NK-92 treated with Interleukin-12 subunit alpha and Interleukin-12 subunit beta, amount 100 ng/mL, for 24 hours (cell line): ENCODE measurements at regions not wholly inside any gene's neighbourhood (a gene's known extent, or its start where the extent isn't known, plus 50 kb on each side); places are given as distances from the start of the nearest gene placed in this dataset.

Source experiments
- DNase-seq: peaks from one replicate; lab custom pipeline; 2025; lab: John Stamatoyannopoulos, UW

DNA sequence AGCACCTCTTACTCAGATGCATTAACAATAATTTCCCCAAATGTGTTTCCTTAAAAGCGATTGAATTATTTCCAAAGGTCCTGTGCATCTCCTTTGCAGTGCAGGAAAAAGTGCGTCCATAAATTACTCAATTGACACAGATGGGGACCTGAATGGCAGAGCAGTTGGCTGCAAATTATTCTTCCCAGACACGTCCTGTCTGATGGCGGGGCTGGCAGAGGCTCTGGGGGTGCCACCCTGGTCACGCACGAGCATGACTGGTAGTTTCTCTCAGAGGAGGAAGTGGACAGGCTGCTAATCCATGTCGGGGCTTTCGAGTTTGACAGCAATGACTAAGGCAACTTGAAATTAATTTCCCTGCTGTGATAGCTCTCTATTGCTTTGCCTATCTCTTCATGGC lies 264.8 kb upstream of the BRINP1 start:
- no peak for DNase-seq

DNA sequence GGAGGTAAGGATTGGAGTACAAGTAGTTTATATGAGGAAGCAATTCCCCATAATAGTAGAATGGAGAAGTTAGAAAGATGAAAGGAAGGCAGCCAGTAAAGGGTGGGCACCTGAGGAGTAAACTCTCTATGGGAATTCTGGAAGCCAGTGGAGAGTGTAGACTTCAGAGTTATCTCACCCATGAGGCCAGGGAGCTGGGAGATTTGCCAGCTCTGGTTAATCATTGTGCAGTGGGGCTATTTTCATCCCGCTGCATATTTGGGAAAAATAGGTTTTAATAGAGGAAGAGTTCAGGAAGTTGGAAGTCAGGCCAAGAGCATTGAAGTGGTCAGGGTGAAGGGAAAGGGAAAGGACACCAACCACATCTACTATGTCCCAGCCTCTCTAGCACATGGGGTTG lies 242.3 kb upstream of the BRINP1 start:
- DNase-seq = no peak

DNA sequence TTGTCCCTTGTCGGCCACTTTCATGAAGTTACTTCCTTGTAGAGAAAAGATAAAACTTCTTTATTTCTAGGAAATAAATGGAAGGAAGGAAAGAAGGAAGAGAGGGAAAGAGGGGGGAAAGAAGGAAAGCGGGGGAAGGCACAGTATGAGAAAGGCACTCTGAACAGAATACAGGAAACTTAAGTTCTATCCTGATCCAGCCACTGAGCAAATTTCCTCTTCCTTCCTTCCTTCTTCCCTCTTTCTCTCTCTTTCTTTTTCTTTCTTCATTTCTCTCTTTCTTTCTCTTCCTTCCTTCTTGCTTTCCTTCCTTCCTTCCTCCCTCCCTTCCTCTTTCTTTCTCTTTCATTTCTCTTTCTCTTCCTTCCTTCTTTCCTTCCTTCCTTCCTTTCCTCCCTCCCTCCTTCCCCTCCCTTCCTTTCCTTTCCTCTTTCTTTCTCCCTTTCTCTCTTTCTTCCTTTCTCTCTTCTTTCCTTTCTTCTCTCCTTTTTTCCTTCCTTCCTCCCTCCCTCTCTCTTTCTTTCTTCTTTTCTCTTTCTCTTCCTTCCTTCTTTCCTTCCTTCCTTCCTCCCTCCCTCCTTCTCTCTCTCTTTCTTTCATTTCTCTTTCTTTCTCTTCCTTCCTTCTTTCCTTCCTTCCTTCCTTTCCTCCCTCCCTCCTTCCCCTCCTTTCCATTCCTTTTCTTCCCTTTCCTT lies 240.2 kb upstream of the BRINP1 start:
- DNase-seq = no peak

DNA sequence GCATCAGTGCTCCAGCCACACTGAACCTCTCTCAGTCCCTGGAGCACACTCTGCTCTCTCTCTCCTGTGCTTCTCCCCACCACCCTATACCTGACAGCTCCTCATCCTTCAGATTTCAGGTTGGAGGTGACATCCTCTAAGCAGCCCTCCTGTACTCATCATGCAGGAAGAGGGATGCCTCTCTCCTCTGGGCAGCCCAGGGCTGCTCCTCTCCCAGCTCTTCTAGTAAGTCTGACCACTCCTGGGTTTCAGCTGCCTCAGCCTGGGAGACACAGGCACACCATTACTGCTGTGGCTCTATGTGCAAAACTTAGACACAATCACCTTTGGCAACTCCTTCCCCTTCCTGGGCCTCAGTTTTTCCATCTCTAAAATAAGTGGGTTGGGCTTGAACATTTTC lies 232.4 kb upstream of the BRINP1 start:
- DNase-seq = no peak

DNA sequence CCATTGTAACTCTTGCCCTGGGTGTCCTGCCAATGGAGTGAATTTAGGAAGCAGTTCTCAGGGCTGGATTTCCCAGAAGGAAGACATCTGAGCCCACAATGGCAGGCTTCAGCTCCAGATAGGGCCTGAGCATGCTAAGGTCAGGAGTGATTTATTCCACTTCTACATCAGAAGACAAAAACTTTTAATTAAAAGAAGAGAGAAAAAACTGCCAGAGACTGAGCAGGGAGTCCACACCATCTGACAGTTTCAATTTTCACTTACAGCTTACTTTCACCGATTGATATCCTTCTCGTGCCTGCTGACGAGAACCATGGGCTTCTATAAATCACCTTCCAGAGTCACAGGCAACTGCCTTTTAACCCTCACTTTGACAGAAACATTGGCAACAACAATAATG lies 228.3 kb upstream of the BRINP1 start:
- DNase-seq = no peak

DNA sequence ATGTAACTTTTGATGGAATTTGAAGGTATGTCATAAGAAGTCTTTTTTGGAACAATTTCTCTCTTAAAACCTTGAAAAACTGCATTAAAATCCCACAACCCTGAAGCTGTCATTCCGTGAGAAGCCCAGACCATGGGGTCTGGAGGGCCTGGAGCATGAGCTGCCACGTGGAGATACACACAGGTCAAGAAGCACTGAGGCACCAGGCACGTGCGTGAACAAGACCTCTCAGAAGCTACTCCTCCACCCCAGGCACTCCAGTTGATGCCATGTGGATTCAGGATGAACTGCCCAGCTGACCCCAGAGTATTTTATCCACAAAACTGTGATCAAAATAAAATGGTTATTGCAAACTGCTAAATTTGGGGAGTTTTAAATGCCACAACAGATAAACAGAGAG lies 227.5 kb upstream of the BRINP1 start:
- DNase-seq = no peak

DNA sequence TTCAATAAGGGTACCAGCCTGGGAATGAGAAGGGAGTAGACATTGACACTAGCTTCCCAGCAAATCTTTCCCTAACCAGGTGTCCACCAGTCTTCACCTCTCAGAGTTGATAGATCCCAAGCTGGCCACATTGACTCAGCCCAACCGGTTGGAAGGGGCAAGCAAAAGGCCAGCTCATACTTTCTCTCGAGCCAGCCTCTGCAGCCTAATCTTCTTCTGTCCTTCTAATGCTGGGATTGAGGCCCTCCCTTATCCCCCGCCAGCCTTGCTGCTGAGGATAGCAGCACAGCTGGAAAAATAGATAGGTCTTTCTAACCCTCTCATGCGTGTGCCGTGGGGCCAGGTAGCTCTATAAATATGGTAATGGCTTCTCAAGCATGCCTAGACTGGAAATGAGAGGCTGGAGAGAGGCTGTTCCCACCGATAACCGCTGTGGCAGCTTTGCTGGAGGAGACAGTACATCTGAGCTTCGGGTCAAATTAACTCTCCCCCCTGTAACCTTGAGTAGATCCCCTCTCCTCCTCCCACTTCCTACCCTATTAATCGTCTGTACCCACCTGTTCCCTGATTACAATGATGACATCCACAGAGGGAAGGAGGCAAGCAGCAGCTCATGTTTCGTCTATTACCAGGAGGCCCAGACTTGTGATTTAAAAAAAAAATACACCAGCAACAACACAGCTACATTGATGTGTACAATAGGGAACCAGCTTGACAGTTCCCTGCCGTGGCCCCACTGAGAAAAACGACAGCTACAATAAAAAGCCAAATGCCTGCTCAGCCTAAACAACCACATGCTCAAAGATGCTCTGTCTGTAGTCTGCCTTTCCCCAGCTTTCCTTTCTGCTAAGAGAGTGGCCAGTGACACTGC lies 219.9 kb upstream of the BRINP1 start:
- DNase-seq = no peak

DNA sequence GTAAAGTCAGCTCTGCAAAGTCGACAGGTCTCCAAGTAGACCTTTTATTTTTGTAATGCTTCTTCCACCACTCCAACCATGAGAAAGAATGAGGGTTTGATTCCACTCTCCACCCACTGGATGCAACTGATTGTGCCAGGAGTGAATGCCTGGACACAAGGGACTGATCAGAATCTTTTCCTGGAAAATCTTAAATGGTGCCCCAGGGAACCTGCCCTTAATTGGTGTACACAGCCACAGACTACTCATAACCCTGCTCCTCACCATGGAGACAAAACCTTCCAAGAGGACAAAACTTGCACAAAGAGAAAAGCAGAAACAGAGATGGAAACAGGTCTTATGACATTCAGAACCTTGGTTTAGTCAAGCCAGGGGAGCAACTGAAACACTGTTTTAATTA lies 208.6 kb upstream of the BRINP1 start:
- no peak for DNase-seq

DNA sequence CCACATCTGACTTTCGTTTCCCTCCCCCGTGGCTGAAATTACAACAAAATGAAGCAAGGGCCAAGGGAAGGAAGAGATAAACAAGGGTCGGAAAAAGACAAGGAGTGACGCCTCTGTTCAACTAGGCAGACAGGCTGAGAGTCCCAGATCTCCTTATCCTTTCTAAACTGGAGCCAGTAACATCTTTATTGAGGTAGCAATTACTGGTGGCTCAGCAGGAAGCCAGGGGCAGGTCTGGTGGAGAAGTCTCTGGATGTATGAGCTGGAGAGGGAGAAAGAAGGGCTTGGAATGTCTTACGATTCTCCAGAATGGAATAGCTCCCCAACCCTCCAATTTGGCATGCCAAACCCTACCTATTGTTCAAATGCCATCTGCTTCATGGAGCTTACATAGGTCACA lies 190.8 kb upstream of the BRINP1 start:
- DNase-seq = no peak

DNA sequence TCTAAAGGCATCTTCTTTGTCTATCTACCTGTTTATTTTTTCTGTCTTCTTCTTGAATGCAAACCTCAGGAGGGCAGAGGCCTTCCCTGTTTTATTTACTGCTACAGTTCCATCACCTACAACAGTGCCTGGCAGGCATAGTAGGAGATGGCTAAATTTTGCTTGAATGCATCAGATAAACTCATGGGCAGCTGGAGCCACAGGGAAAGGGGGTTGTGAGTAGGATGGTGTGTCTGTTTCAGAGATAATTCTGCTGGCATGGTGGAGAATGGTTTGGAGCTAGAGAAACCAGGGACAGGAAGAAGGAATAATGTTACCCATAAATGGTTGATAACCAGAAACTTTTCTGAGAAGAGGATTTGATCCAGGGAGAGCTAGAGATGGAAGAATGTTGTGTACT lies 189.8 kb upstream of the BRINP1 start:
- DNase-seq = no peak

DNA sequence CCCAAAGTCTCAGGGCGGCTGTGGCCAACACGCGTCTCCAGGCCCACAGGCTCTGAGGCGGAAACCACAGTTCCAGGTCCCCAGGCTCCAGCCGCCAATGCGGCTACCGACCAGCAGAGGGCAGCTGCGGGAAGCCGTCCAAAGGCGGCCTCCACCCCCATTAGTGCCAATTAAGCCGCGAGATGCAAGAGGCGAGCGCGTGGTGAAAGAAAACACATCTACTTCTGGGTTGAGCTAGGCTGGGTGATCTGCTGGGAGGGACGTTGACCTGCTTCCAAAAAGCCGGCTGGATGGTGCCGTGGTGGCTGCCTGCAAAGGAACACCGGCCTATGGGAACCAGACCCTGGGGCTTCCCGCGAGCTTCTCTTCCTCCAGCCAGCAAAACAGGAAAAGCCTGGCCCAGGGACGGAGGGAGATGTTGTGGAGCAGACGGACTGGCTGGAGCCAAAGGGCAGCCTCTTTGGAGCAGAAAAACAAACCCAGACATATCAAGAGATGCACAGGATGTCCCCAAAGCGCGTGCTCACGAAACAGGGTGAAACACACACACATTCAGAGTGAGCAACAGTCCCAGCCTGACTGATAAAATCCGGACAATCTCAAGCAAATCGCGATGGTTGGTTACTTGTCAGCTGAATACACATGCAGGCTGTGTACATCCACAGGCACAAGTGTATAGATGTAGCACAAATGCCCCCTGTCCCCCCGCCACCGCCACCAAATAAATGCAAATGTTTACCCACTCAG lies 187.1 kb upstream of the BRINP1 start:
- DNase-seq = no peak

DNA sequence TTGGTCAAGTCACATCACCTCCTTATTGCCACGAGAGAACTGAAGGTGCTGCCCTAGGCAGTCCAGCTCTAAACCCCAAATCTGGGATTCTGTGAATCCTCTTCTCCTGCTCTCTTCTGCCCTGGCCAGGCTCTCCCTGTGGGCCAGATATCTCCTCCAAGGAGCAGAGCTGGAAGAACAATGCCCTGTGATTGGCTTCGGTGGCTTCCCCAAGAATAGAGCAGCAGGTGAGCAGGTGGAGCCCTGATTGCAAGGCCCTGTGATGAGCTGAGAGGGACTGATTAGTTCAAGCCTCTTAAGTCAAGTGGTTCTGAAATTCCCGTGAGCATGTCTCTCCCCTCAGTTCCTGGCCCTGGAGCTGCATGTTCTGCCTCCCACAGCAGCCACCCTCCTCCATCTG lies 175.3 kb upstream of the BRINP1 start:
- no peak for DNase-seq

DNA sequence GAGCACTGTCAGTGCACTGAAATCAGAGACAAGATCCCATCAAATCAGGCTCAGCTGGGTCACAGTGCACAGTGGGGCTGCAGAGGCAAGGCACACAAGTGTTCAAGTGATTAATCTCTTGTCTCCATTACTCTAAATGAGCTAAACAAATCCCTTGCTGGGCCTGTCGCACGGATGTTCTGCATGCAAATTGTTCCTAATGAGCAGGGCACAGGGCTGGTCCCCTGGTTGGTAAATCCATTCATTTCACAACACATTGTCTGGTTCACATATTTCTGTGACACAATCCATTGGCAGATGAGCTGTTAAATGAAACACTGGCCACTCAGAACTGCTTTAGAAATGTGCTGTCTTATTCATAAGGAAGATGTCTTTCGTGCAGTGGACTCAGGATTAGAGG lies 167.9 kb upstream of the BRINP1 start:
- DNase-seq = no peak

DNA sequence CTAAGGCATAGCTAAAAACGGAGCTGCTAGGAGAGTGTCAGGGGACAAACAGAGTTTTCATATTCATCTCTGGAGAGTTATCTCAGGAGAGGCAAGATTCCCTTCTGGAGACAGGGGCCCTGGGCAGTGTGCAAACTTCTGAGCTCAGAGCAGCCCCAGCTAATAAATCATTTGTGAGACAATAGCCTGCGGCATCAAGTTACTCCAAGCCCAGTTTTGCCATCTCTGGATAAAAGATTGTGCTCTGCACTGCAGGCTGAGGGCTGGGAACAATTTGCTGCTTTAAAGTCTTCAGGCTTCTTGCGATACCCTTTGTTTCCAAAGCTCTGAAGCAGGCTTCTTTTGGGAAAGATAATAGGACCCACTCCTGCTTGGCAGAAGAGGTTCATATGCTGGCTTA lies 164.3 kb upstream of the BRINP1 start:
- no peak for DNase-seq

DNA sequence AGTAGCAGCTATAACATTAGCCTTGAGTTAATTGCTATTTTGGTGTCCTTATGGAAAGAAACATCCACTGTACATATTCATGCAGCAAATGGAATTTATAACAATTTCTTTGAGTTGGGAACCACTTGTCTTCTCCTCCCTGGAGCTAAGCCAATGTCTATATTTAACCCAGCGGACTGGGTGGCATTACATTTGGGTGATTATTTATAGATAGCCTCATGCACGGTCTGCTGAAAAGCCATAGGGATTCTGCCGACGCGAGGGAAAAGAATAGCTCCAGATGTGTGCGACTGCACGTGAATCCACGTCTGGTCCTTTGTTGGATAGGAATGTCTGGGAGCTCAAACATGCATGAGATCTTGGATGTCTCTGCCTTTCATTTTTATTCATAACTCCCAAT lies 157.5 kb upstream of the BRINP1 start:
- no peak for DNase-seq

DNA sequence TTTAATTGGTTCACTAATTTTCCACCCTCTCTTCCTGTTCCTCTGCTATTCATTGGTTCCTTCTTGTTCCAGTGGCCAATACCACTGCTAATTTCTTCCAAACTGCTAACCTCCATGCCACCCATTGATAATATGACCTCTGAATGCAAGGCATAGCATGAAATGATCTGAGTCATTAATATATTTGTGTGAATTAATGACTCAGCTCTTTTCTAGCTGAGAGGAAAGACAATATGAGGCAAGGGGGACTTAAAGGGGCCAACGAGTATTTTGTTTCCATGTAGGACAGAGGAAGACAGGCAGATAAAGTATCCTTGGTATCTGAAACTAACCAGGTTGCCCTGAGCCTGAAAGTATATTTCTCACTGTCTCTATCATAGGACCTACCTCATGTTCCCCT lies 154.3 kb upstream of the BRINP1 start:
- no peak for DNase-seq

DNA sequence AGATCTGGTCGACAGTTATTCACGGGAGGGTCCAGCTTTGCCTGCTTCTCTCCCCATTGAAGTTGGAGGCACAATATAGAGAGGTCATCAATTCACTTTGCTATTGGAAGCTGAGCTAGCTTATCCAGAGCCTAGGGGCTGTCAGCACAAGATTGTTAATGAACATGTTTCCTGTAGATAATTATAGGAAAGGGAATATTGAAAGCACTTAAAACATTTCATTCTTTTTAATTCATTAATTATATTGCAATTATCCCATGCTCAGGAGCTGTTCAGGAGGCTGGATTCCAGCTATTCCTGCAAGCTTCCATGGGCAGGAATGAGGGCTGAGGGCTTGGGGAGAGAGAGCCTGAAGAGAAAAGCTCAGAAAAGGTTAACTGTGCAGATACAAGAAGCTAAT lies 153.1 kb upstream of the BRINP1 start:
- no peak for DNase-seq

DNA sequence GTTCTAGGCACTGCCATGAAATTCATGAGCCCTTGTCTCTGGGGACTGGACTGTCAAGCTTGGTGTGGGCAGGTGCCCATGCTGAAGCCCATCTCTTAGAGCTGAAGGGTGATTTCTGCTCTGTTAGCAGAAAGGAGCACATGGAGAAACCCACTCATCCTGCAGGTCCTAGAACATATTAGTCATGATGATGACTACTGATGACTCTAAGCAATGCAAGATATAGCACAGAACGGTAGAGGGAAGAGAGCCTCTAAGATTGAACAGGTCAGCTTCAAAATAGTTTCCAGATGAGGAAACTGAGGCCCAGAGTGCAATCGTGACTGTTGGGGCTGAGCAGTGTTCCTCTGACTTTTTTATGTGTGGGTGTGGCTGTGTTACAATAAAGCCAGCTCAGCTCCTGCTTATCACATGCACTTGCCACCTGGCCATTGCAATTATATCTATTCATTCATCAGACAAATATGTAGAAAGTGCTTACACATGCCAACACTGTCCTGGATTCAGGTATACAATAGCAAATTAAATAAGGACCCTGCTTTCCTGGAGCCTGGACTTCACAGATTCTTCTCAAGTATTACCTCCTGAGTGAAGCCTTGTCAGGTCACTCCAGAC lies 140.2 kb upstream of the BRINP1 start:
- DNase-seq = no peak

DNA sequence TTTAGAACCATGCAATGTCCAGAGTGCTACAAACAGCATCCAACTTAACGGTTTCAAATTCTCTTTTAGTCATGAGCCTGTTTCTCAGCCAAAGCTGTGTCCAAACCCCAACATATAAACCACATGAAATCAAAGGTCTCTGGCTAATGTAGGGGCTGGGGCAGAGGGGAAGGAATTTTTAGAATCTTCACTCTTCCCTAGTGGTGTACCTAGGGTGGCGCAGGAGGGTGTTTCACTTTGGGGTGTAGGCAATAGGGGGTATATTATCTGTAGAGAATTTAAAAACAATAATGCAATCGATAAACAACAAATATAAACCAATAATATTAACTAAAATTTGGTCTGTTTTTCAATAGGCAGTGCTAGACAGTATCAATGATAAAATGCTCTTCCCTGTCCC lies 132.1 kb upstream of the BRINP1 start:
- DNase-seq = no peak

DNA sequence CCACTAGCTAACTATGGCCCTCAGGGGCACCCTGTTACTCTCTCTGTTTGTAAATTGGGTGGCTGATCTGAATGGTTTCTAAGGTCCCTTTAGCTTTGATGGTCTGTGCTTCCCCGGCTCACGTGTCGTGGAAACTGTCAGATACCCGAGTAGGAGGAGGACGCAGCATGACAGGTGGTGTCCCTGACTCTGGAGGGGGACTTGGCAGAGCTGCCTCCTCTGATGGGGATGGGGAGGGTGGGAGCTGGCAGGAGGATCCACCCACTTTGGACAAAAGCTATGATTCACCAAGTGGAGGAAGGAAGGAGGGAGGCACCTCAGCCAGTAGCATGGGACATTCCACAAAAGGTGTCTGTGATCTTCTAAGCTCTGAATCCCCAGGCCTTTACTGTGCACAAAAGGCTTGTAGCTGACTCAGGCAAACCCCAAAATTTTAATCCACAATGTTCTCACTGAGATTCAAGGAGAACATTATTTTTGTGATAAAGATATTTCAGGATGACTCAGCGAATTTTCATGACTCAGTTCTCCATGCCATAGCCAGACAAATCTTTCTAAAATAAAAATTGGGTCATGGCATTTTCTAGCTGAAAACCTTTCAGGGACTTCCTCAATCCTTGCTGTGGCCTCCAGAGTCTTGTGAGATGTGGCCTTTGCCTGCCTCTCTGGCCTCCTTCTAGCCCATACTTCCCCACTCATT lies 131.0 kb upstream of the BRINP1 start:
- DNase-seq = no peak

DNA sequence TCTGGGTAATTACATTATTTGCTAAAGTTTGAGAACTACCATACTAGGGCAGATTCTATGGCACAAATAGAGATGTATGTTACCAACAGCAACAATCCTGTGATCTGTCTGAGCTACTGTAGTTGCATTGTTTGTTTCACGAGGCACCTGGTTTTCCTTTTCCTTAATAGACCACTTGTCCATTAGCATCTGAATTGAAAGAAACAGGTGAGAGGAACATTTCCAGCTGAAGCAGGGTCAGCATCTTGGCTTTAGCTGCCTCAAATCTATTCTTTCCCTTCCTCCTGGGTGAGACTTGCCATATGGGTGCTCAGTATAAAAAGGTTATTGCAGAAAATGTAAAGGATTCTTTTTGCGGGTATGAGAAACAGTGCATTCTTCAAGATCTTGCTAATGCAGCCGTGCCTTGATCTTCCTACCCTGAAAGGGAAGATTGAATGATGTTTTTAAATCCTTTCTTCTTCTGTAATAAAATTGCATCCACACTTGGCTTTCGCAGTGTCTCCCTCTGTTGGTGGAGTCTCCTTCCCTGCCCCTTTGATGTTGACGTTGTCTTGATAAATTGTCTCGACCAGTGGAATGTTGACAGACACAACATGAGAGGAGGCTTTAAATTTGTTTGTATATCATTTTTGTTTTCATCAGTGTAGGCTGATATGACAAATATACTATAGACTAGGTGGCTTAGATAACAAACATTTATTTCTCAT lies 118.0 kb upstream of the BRINP1 start:
- DNase-seq = no peak
